Mucosa of descending colon (tissue), 3 donors: ENCODE measurements at regions not wholly inside any gene's neighbourhood (a gene's known extent, or its start where the extent isn't known, plus 50 kb on each side); places are given as distances from the start of the nearest gene placed in this dataset.

Source experiments
- ATAC-seq: fragments of 200-7000 bp; cut with Tn5 transposase; one replicate; pipeline ENCODE4 v1.9.1; 2020; ENCODE audit warnings: mild to moderate bottlenecking, moderate library complexity
- DNase-seq, 3 donors: peaks; one replicate each; pipeline ENCODE4 v3.0.0-alpha.2; 2020
- H3K36me3 ChIP-seq: fragments of 200-600 bp; one replicate; pipeline ENCODE4 v1.8.0; 2021; ENCODE audit warnings: low read depth, mild to moderate bottlenecking
- H3K4me1 ChIP-seq: fragments of 200-600 bp; one replicate; pipeline ENCODE4 v1.8.0; 2021; ENCODE audit warnings: low read depth, mild to moderate bottlenecking
- H3K4me3 ChIP-seq: fragments of 200-600 bp; one replicate; pipeline ENCODE4 v1.8.0; 2021; ENCODE audit warnings: mild to moderate bottlenecking
- H3K9me3 ChIP-seq: fragments of 200-600 bp; one replicate; pipeline ENCODE4 v1.8.0; 2021; ENCODE audit warnings: mild to moderate bottlenecking
- intact Hi-C, 2 donors: fragments of 100-400 bp; cut with DNase I in 1 of 2; cut with micrococcal nuclease in 1 of 2; formaldehyde crosslinking; loops; one replicate each; pipeline versions ENCODE4 v1.11.0 to v1.11.1; 2022; cut with DNase I, micrococcal nuclease
- TF ChIP-seq, protein P1 (sequence below): fragments of 200-600 bp; IDR thresholded peaks from one replicate; pipeline ENCODE4 v1.8.0; 2022; ENCODE audit warnings: antibody characterized with exemption, mild to moderate bottlenecking
- donor health status: DM: no; HTN: no; CAD: no; lungs with moderate emphysema.
- donor health status: DM: no; HTN: no; CAD: no.
- donor health status: DM: no; HTN: yes; CAD: no.

DNA sequence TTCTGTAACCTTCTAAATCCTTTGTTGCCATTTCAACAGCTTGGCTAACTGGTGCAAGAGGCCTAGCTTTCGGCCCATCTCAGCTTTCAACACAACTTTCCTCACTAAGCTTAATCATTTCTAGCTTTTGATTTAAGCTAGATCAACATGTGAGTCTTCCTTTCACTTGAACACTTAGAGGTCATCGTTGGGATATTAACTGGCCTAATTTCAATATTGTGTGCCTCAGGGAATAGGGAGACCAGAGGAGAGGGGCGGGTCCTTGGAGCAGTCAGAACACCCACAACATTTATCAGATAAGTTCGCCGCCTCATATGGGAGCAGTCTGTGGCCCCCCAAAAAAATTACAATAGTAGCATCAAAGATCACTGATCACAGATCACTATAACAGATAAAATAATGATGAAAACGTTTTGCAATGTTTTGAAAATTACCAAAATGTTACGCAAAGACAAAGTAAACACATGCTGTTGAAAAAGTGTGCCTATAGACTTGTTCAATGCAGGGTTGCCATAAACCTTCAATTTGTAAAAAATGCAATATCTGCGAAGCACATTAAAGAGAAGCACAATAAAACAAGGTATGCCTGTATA lies 66.8 kb upstream of the PCSK1 start:
- Histone ChIP-seq H3K4me3 (no peak overlapping the region), H3K4me1 (no peaks in the 10 kb centered on the region), H3K36me3 (no peaks in the 10 kb centered on the region), H3K9me3 (no peaks in the 10 kb centered on the region)
- ATAC-seq (no peak), DNase-seq (no peak)
- TF ChIP-seq, protein P1, sequence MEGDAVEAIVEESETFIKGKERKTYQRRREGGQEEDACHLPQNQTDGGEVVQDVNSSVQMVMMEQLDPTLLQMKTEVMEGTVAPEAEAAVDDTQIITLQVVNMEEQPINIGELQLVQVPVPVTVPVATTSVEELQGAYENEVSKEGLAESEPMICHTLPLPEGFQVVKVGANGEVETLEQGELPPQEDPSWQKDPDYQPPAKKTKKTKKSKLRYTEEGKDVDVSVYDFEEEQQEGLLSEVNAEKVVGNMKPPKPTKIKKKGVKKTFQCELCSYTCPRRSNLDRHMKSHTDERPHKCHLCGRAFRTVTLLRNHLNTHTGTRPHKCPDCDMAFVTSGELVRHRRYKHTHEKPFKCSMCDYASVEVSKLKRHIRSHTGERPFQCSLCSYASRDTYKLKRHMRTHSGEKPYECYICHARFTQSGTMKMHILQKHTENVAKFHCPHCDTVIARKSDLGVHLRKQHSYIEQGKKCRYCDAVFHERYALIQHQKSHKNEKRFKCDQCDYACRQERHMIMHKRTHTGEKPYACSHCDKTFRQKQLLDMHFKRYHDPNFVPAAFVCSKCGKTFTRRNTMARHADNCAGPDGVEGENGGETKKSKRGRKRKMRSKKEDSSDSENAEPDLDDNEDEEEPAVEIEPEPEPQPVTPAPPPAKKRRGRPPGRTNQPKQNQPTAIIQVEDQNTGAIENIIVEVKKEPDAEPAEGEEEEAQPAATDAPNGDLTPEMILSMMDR, result no peak
- intact Hi-C loops, result no loop called here

GRCh38 chr5:96501991-96502646 lies 69.1 kb upstream of the PCSK1 start:
- no peak for DNase-seq
- TF ChIP-seq, protein P1, result no peak
- H3K36me3 ChIP-seq, result no peaks in the 10 kb centered on the region
- H3K4me1 ChIP-seq, result no peaks in the 10 kb centered on the region
- no peak overlapping the region for H3K4me3 ChIP-seq
- intact Hi-C loops, result no loop called here
- H3K9me3 ChIP-seq, result no peaks in the 10 kb centered on the region
- no peak for ATAC-seq

DNA sequence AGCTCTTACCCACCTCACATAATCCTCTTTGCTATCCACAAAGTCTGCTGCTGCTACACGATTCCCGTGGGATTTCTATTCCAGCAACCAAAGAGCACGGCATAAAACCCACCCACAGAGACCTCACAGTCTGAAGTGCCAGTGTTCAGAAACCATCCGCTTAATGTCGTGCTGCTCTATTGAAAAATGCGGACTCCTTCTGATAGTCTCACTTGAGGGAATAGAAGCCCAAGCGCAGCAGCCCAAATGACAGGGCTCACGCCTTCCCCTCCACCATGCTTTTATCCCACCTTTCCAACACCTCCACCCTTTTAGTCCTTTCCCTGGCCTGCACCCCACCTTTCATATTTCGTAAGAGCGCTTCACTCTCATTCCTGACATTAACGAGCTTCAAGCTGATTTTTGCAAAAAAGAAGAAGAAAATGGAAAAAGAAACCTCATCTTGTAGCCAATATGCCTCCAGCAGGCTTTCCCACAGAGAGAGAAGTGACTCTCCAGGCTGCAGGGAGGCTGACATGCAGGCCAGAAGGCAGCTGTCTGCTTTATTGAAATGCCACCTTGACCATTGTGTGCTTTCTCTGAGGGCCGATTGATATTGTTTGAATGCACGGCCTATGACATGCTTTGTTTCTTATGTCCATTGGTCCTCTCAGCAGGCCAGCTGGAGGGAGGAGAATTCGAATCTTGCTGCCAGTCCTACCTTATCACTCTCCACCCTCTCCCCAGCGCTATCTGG lies 70.6 kb upstream of the PCSK1 start:
- no peak overlapping the region for H3K4me3 ChIP-seq
- no peaks in the 10 kb centered on the region for H3K4me1 ChIP-seq
- TF ChIP-seq, protein P1, result no peak
- no peaks in the 10 kb centered on the region for H3K9me3 ChIP-seq
- intact Hi-C loops, result no loop called here
- ATAC-seq, result no peak
- H3K36me3 ChIP-seq, result no peaks in the 10 kb centered on the region
- DNase-seq, result no peak

DNA sequence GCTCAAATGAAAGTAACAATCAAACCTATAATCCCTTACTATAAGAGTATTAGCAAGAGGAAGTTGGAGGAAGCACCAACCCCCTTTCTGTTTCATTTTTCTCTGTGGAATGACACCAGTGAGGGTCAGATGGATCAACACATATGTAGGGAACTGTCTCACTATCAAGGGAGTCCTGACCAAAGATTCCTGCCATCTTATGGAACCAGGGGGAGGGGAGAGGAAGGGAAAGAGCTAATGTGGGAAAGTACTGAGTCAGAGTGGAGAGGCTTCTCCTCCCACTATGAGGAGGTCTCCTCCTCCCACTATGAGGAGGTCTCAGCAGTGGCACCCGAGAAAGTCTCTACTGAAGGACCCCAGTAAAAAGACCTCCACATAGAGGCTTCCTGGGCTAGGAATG lies 73.3 kb upstream of the PCSK1 start:
- TF ChIP-seq, protein P1, result no peak
- Histone ChIP-seq H3K4me3 (no peak overlapping the region), H3K4me1 (peaks cover 9% of the 10 kb centered on the region), H3K9me3 (no peaks in the 10 kb centered on the region), H3K36me3 (no peaks in the 10 kb centered on the region)
- DNase-seq (no peak), ATAC-seq (no peak)
- intact Hi-C loops, result no loop called here

- intact Hi-C loops, result no loop called here
- no peak for DNase-seq
Measured at GRCh38 chr5:96506866-96507527, 73.9 kb upstream of the PCSK1 start.

More at GRCh38 chr5:96506866-96507527, 73.9 kb upstream of the PCSK1 start:
- TF ChIP-seq, protein P1, result no peak
- Histone ChIP-seq H3K36me3 (no peaks in the 10 kb centered on the region), H3K4me1 (peaks cover 9% of the 10 kb centered on the region), H3K9me3 (no peaks in the 10 kb centered on the region), H3K4me3 (no peak overlapping the region)
- ATAC-seq, result no peak
